ENCODE measurements at regions not wholly inside any gene's neighbourhood (a gene's known extent, or its start where the extent isn't known, plus 50 kb on each side); places are given as distances from the start of the nearest gene placed in this dataset.

- in situ Hi-C loops (cut with HindIII; ENCODE audit: low pct_unique_long_range_greater_than_20kb, low sequenced_read_pairs): no loop called here
- H3K27ac ChIP-seq (ENCODE audit: low read length): no peak overlapping the region
These were observed 60.3 kb upstream of the RCOR3 start for GRCh38 chr1:211198880-211199279.

DNA sequence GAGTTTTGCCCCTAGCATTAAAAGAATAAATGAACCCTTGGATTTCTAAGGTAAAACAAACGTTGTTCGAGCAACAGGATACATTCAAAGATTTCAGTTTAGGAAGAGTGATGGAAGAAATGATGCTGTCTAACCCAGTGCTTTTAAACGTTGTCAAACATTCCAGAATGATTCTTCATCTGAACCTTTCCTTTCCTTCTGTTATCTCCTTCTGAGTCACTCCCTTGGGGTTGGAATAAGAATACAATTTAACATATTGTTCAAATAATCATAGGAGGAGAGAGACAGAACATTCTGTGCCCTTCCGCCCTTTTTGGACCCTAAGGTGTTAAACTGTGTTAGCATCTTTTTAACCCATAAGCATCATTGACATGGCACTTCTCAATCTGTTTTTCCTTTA is 61.1 kb upstream of the RCOR3 start:
- DNase-seq (ENCODE audit: low read depth, low spot score): no peak
- H3K9me3 ChIP-seq (ENCODE audit: control insufficient read depth, insufficient read depth, low read depth, low read length): no peaks in the 10 kb centered on the region
- CTCF ChIA-PET: no interaction called here
- no peak overlapping the region for H3K27ac ChIP-seq (ENCODE audit: low read length)
- no peak overlapping the region for H3K4me3 ChIP-seq (ENCODE audit: low read depth in 2 of 2, low read length in 2 of 2)
- H3K36me3 ChIP-seq (ENCODE audit: control insufficient read depth, insufficient read depth, low read length): no peaks in the 10 kb centered on the region
- POLR2A ChIA-PET: no interaction called here
- no peaks in the 10 kb centered on the region for H3K4me1 ChIP-seq (ENCODE audit: control insufficient read depth, insufficient read depth, low read length)
- in situ Hi-C loops (cut with HindIII; ENCODE audit: low pct_unique_long_range_greater_than_20kb, low sequenced_read_pairs) (no loop called here), intact Hi-C loops (cut with micrococcal nuclease; ENCODE audit: unreplicated experiment) (no loop called here)
- TF ChIP-seq POLR2AphosphoS5 (IDR thresholded peaks at IDR 0.05; ENCODE audit: low read depth, low read length): no peak
- TF ChIP-seq, protein P1, sequence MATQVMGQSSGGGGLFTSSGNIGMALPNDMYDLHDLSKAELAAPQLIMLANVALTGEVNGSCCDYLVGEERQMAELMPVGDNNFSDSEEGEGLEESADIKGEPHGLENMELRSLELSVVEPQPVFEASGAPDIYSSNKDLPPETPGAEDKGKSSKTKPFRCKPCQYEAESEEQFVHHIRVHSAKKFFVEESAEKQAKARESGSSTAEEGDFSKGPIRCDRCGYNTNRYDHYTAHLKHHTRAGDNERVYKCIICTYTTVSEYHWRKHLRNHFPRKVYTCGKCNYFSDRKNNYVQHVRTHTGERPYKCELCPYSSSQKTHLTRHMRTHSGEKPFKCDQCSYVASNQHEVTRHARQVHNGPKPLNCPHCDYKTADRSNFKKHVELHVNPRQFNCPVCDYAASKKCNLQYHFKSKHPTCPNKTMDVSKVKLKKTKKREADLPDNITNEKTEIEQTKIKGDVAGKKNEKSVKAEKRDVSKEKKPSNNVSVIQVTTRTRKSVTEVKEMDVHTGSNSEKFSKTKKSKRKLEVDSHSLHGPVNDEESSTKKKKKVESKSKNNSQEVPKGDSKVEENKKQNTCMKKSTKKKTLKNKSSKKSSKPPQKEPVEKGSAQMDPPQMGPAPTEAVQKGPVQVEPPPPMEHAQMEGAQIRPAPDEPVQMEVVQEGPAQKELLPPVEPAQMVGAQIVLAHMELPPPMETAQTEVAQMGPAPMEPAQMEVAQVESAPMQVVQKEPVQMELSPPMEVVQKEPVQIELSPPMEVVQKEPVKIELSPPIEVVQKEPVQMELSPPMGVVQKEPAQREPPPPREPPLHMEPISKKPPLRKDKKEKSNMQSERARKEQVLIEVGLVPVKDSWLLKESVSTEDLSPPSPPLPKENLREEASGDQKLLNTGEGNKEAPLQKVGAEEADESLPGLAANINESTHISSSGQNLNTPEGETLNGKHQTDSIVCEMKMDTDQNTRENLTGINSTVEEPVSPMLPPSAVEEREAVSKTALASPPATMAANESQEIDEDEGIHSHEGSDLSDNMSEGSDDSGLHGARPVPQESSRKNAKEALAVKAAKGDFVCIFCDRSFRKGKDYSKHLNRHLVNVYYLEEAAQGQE (IDR thresholded peaks at IDR 0.05; ENCODE audit: insufficient read depth in 1 of 2, low read depth in 2 of 2, low read length in 1 of 2): no peak
- no peak for TF ChIP-seq TCF7L2 (IDR thresholded peaks at IDR 0.05; ENCODE audit: low read depth, low read length)
- no peak for TF ChIP-seq CTCF (IDR thresholded peaks at IDR 0.05)
- TF ChIP-seq SIN3A (IDR thresholded peaks at IDR 0.05; ENCODE audit: borderline replicate concordance, insufficient read depth, low read depth, low read length): no peak
- no peak for ATAC-seq
- BruUV-seq (replicated peaks): no TSS peak
- peaks cover 2% of the 10 kb centered on the region; the same call in 1 of the 2 replicates for H3K27me3 ChIP-seq (ENCODE audit: control insufficient read depth, insufficient read depth, low read length)

More at GRCh38 chr1:211198880-211199279, 60.3 kb upstream of the RCOR3 start:
- ChIA-PET CTCF (no interaction called here), POLR2A (no interaction called here)
- no TSS peak for BruUV-seq (replicated peaks)
- intact Hi-C loops (cut with micrococcal nuclease; ENCODE audit: unreplicated experiment): no loop called here
- DNase-seq (ENCODE audit: low read depth, low spot score) (no peak), ATAC-seq (no peak)
- Histone ChIP-seq H3K27me3 (ENCODE audit: control insufficient read depth, insufficient read depth, low read length) (peaks cover 2% of the 10 kb centered on the region; the same call in 1 of the 2 replicates), H3K36me3 (ENCODE audit: control insufficient read depth, insufficient read depth, low read length) (no peaks in the 10 kb centered on the region), H3K9me3 (ENCODE audit: control insufficient read depth, insufficient read depth, low read depth, low read length) (no peaks in the 10 kb centered on the region), H3K4me1 (ENCODE audit: control insufficient read depth, insufficient read depth, low read length) (no peaks in the 10 kb centered on the region), H3K4me3 (ENCODE audit: low read depth in 2 of 2, low read length in 2 of 2) (no peak overlapping the region)
- TF ChIP-seq CTCF (IDR thresholded peaks at IDR 0.05): no peak
- TF ChIP-seq TCF7L2 (IDR thresholded peaks at IDR 0.05; ENCODE audit: low read depth, low read length): no peak
- TF ChIP-seq POLR2AphosphoS5 (IDR thresholded peaks at IDR 0.05; ENCODE audit: low read depth, low read length): no peak
- TF ChIP-seq, protein P1 (IDR thresholded peaks at IDR 0.05; ENCODE audit: insufficient read depth in 1 of 2, low read depth in 2 of 2, low read length in 1 of 2): no peak
- TF ChIP-seq SIN3A (IDR thresholded peaks at IDR 0.05; ENCODE audit: borderline replicate concordance, insufficient read depth, low read depth, low read length): no peak
